Kidney (tissue), 13 donors: ENCODE measurements at regions not wholly inside any gene's neighbourhood (a gene's known extent, or its start where the extent isn't known, plus 50 kb on each side); places are given as distances from the start of the nearest gene placed in this dataset.

ENCODE experiments used
- DNase-seq, 5 donors: peaks; one replicate each; pipeline ENCODE4 v3.0.0-alpha.2; 2013 to 2020
- FAIRE-seq: peaks from 2 replicates; lab custom pipeline; 2012; peaks lifted over from hg19 to GRCh38; lab: Jason Lieb, UNC
- H3K27ac ChIP-seq, 2 donors: one replicate each; pipeline ENCODE4 v1.7.0; 2013; ENCODE audit warnings: low read depth in 2 of 2, low read length in 2 of 2, inconsistent platforms in 1 of 2
- H3K27me3 ChIP-seq: one replicate; pipeline ENCODE4 v1.7.1; 2013; ENCODE audit warnings: low read length, inconsistent platforms; ENCODE audit not compliant: control insufficient read depth, insufficient read depth
- H3K36me3 ChIP-seq, 3 donors: one replicate each; pipeline versions ENCODE4 v1.7.0 to v1.7.1; 2013; ENCODE audit warnings: low read length in 3 of 3, control low read depth in 1 of 3, inconsistent platforms in 1 of 3; ENCODE audit not compliant: insufficient read depth in 3 of 3, control insufficient read depth in 2 of 3
- H3K4me1 ChIP-seq, 3 donors: one replicate each; pipeline versions ENCODE4 v1.7.0 to v1.7.1; 2013; ENCODE audit warnings: low read length in 3 of 3, inconsistent platforms in 1 of 3, low read depth in 1 of 3; ENCODE audit not compliant: control insufficient read depth in 2 of 3, insufficient read depth in 2 of 3
- H3K4me3 ChIP-seq, 3 donors: one replicate each; pipeline versions ENCODE4 v1.7.0 to v1.8.1; 2013; ENCODE audit warnings: low read length in 3 of 3, control low read depth in 1 of 3, inconsistent platforms in 1 of 3
- H3K9ac ChIP-seq, 3 donors: one replicate each; pipeline versions ENCODE4 v1.7.0 to v1.7.1; 2013; ENCODE audit warnings: low read length in 3 of 3, control low read depth in 1 of 3, inconsistent platforms in 1 of 3
- H3K9me3 ChIP-seq, 3 donors: one replicate each; pipeline versions ENCODE4 v1.7.0 to v1.7.1; 2013; ENCODE audit warnings: low read length in 3 of 3, control low read depth in 1 of 3, inconsistent platforms in 1 of 3; ENCODE audit not compliant: control insufficient read depth in 2 of 3, insufficient read depth in 1 of 3
- intact Hi-C: fragments of 100-400 bp; cut with DNase I; formaldehyde crosslinking; loops from one replicate; pipeline ENCODE4 v1.11.1; 2022
- TF ChIP-seq, protein P1 (sequence below): IDR thresholded peaks from 3 replicates; pipeline ENCODE4 v1.5.1; 2012; ENCODE audit warnings: mild to moderate bottlenecking, moderate library complexity, borderline replicate concordance; ENCODE audit not compliant: insufficient read depth; ENCODE audit errors: extremely low read depth
- donor health status: control.
- donor health status: control.
- donor health status: control.
- donor health status: control.
- donor health status: control.
- donor health status: DM: yes; HTN: yes; CAD: no.
- donor health status: Normal renal cell carcinoma (clear cell type).

DNA sequence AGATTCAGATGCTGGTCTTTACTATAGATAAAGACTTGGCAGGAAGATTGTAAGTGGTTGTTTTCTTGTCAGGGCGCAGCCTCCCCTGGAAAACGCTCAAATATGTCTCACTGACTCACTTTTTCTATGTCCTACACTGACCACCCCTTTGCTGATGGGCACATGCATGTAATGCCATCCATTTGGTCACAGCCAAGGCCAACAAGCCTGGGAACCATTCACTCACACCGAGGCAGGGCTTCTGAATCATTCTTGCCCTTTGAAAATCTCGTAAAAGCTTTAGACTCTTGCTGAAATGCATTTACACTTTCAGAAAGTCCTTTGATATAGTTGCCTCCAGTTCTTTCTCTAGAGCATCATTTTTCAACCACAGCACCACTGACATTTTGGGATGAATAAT is 249.4 kb downstream of the ACTL7B start:
- Histone ChIP-seq H3K9me3 (no peaks in the 10 kb centered on the region), H3K27me3 (no peaks in the 10 kb centered on the region), H3K4me1 (no peaks in the 10 kb centered on the region), H3K4me3 (no peak overlapping the region), H3K27ac (no peak overlapping the region), H3K36me3 (no peaks in the 10 kb centered on the region), H3K9ac (no peak overlapping the region)
- FAIRE-seq = no peak
- no peak for DNase-seq
- TF ChIP-seq, protein P1, sequence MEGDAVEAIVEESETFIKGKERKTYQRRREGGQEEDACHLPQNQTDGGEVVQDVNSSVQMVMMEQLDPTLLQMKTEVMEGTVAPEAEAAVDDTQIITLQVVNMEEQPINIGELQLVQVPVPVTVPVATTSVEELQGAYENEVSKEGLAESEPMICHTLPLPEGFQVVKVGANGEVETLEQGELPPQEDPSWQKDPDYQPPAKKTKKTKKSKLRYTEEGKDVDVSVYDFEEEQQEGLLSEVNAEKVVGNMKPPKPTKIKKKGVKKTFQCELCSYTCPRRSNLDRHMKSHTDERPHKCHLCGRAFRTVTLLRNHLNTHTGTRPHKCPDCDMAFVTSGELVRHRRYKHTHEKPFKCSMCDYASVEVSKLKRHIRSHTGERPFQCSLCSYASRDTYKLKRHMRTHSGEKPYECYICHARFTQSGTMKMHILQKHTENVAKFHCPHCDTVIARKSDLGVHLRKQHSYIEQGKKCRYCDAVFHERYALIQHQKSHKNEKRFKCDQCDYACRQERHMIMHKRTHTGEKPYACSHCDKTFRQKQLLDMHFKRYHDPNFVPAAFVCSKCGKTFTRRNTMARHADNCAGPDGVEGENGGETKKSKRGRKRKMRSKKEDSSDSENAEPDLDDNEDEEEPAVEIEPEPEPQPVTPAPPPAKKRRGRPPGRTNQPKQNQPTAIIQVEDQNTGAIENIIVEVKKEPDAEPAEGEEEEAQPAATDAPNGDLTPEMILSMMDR = no peak
- intact Hi-C loops = no loop called here

DNA sequence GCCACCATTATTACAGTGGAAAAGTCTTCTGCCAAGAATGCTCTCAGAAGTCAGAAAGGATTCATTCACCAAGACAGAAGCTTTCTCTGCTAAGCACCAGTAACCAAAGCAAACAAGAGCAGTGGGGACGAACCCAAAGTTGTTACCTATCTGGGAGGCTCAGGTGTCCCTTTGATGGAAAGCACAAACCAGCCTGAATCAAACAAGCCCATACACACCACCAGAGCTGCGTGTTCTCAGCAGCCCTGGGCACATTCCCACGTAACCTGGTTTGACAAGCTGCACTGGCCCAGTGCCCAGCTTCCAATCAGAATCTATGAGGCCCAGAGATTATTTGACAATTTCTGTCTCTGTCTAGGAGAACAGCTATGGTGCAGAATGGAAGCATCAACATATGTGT is 252.6 kb downstream of the ACTL7B start:
- Histone ChIP-seq H3K9ac (no peak overlapping the region), H3K27ac (no peak overlapping the region), H3K36me3 (no peaks in the 10 kb centered on the region), H3K27me3 (no peaks in the 10 kb centered on the region), H3K9me3 (no peaks in the 10 kb centered on the region), H3K4me3 (no peak overlapping the region), H3K4me1 (no peaks in the 10 kb centered on the region)
- intact Hi-C loops = no loop called here
- TF ChIP-seq, protein P1 = no peak
- peak in 2 of 5 donors; percentile 11 to 17 for DNase-seq
- FAIRE-seq = no peak

DNA sequence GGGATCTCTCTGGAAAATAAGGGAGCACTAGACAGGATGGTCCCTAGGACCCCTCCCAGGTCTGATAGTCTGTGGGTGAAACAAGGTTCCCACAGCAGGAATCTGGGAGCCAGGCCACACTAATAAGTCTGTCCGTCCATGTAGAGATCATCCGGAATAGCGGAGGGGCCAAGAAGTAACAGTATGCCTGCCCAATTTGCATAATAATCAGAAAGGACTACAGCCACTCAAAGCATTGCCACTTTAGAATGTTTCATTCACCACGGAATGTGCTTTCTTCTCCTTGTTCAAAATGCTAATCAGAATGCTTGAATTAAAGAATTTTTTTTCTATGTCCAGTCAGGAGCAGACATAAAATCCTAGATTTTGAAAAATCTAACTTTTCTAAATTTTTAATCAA is 254.9 kb downstream of the ACTL7B start:
- FAIRE-seq (no peak), DNase-seq (no peak)
- TF ChIP-seq, protein P1 = no peak
- no peaks in the 10 kb centered on the region for H3K36me3 ChIP-seq
- no peak overlapping the region for H3K27ac ChIP-seq
- no peak overlapping the region for H3K4me3 ChIP-seq
- H3K9me3 ChIP-seq = no peaks in the 10 kb centered on the region
- H3K27me3 ChIP-seq = no peaks in the 10 kb centered on the region
- intact Hi-C loops = no loop called here
- H3K4me1 ChIP-seq = no peaks in the 10 kb centered on the region
- no peak overlapping the region for H3K9ac ChIP-seq

DNA sequence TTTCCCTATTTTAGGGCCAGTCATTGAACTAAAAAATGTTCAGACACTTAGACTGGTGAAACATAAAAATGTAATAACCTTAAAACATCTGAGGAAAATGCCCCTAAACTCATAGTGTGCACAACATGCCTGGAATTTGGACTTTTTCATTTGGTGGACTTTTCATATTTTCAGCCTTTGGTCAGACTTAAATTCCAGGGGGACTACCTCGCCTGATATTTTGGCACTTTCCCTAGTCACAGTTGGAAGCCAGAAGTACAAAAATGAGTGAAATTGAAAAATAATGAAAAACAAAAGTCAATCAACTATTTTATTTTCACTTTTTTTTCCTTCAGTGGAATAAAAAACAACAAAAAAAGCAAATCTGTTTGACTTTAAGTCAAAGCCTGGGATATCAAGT is 256.2 kb downstream of the ACTL7B start:
- TF ChIP-seq, protein P1 = no peak

More for the DNA sequence above, 256.2 kb downstream of the ACTL7B start:
- H3K27me3 ChIP-seq = no peaks in the 10 kb centered on the region
- no peak overlapping the region for H3K9ac ChIP-seq
- intact Hi-C loops = no loop called here
- no peaks in the 10 kb centered on the region for H3K36me3 ChIP-seq
- H3K4me3 ChIP-seq = no peak overlapping the region
- FAIRE-seq (no peak), DNase-seq (no peak)
- H3K4me1 ChIP-seq = no peaks in the 10 kb centered on the region
- H3K9me3 ChIP-seq = no peaks in the 10 kb centered on the region
- H3K27ac ChIP-seq = no peak overlapping the region
